Stomach (tissue), 8 donors: ENCODE measurements at regions not wholly inside any gene's neighbourhood (a gene's known extent, or its start where the extent isn't known, plus 50 kb on each side); places are given as distances from the start of the nearest gene placed in this dataset.

Experiments
- DNase-seq, 2 donors: peaks; one replicate each; pipeline versions ENCODE4 v3.0.0 to v3.0.0-alpha.2; 2013 to 2019
- H3K27ac ChIP-seq, 5 donors: fragments of 200-600 bp in 4 of 5; sonication (generic) in 4 of 5; one replicate each; pipeline ENCODE4 v1.5.1; 2013 to 2019; ENCODE audit warnings: mild to moderate bottlenecking in 1 of 5, moderate library complexity in 1 of 5
- H3K27me3 ChIP-seq, 3 donors: fragments of 200-600 bp; sonication (generic); one replicate each; pipeline ENCODE4 v1.5.1; 2017 to 2019; ENCODE audit warnings: mixed run types in 1 of 3
- H3K36me3 ChIP-seq, 4 donors: fragments of 200-600 bp; sonication (generic); 1 replicate in 3 of 4; 2 replicates in 1 of 4; pipeline ENCODE4 v1.5.1; 2016 to 2019
- H3K4me1 ChIP-seq, 4 donors: fragments of 200-600 bp; sonication (generic); one replicate each; pipeline ENCODE4 v1.5.1; 2016 to 2019
- H3K4me3 ChIP-seq, 4 donors: fragments of 200-600 bp; sonication (generic) in 3 of 4; one replicate each; pipeline ENCODE4 v1.5.1; 2016 to 2019; ENCODE audit warnings: mild to moderate bottlenecking in 1 of 4
- H3K9me3 ChIP-seq, 4 donors: fragments of 200-600 bp; sonication (generic); one replicate each; pipeline ENCODE4 v1.5.1; 2016 to 2019
- CTCF ChIP-seq, 7 experiments: fragments of 450-650 bp in 4 of 7; fragments of 200-600 bp in 3 of 7; sonication (generic) in 3 of 7; IDR thresholded peaks; one replicate each; pipeline ENCODE4 v1.5.1; 2016 to 2019; ENCODE audit warnings: antibody characterized with exemption in 7 of 7, control low read depth in 2 of 7, mild to moderate bottlenecking in 1 of 7
- EP300 ChIP-seq: sonication (generic); formaldehyde crosslinking; IDR thresholded peaks from one replicate; pipeline ENCODE4 v1.6.1; 2017; ENCODE audit warnings: antibody characterized with exemption
- POLR2A ChIP-seq, 4 donors: fragments of 450-650 bp; IDR thresholded peaks; one replicate each; pipeline ENCODE4 v1.6.1; 2016; ENCODE audit warnings: antibody characterized with exemption in 4 of 4, control low read depth in 2 of 4, mild to moderate bottlenecking in 1 of 4, moderate library complexity in 1 of 4
- POLR2AphosphoS5 ChIP-seq, 3 donors: sonication (generic); formaldehyde crosslinking; IDR thresholded peaks; one replicate each; pipeline ENCODE4 v1.6.1; 2016; ENCODE audit warnings: antibody characterized with exemption in 3 of 3
- WGBS, 5 donors: extraction: QIAGEN DNeasy Blood & Tissue Kit in 3 of 5; methylation state at CpG; one replicate each; pipeline versions ENCODE4 v1.1.5 to v1.1.7; 2013 to 2018; 5-methylcytosine and 5-hydroxymethylcytosine counted together
- intact Hi-C: fragments of 100-400 bp; cut with DNase I; formaldehyde crosslinking; loops from one replicate; pipeline ENCODE4 v1.15.1; 2023; ENCODE audit warnings: low total_unique reads
- donor health status: healthy with polysubstance abuse.
- donor health status: Bipolar disorder and iron deficiency.
- donor health status: healthy.

- WGBS, 5 donors = 87 to 100% (median 90%) methylated on average over 2 of the region's 2 CpGs
- TF ChIP-seq EP300 (no peak), POLR2AphosphoS5 (IDR thresholded peaks at IDR 0.05) (no peak), CTCF (IDR thresholded peaks at IDR 0.05) (no peak), POLR2A (IDR thresholded peaks at IDR 0.05) (no peak)
Observed at GRCh38 chr6:139498715-139499114, 124.3 kb upstream of the CITED2 start.

GRCh38 chr6:139497345-139497961 is 123.0 kb upstream of the CITED2 start:
- DNase-seq = no peak
- Histone ChIP-seq H3K27ac (no peak overlapping the region), H3K4me3 (no peak overlapping the region), H3K9me3 (no peaks in the 10 kb centered on the region), H3K36me3 (no peaks in the 10 kb centered on the region), H3K27me3 (no peaks in the 10 kb centered on the region), H3K4me1 (no peaks in the 10 kb centered on the region)
- TF ChIP-seq EP300 (no peak), POLR2AphosphoS5 (IDR thresholded peaks at IDR 0.05) (no peak), CTCF (IDR thresholded peaks at IDR 0.05) (no peak), POLR2A (IDR thresholded peaks at IDR 0.05) (no peak)
- intact Hi-C loops = no loop called here
- WGBS, 5 donors = 87 to 91% (median 88%) methylated on average over 8 of the region's 8 CpGs

More at GRCh38 chr6:139498715-139499114, 124.3 kb upstream of the CITED2 start:
- DNase-seq = no peak
- H3K36me3 ChIP-seq = no peaks in the 10 kb centered on the region
- H3K9me3 ChIP-seq = no peaks in the 10 kb centered on the region
- H3K4me3 ChIP-seq = no peak overlapping the region
- intact Hi-C loops = no loop called here
- no peaks in the 10 kb centered on the region for H3K27me3 ChIP-seq
- no peak overlapping the region for H3K27ac ChIP-seq
- H3K4me1 ChIP-seq = no peaks in the 10 kb centered on the region

GRCh38 chr6:139496654-139497344 is 122.4 kb upstream of the CITED2 start:
- 72 to 88% (median 81%) methylated on average over 3 of the region's 3 CpGs for WGBS, 5 donors
- Histone ChIP-seq H3K27ac (no peak overlapping the region), H3K4me3 (no peak overlapping the region), H3K4me1 (no peaks in the 10 kb centered on the region), H3K9me3 (no peaks in the 10 kb centered on the region), H3K27me3 (no peaks in the 10 kb centered on the region), H3K36me3 (no peaks in the 10 kb centered on the region)
- intact Hi-C loops = no loop called here
- TF ChIP-seq POLR2A (IDR thresholded peaks at IDR 0.05) = no peak
- TF ChIP-seq CTCF (IDR thresholded peaks at IDR 0.05) = no peak
- no peak for TF ChIP-seq EP300
- TF ChIP-seq POLR2AphosphoS5 (IDR thresholded peaks at IDR 0.05) = no peak
- no peak for DNase-seq

- no peak overlapping the region for H3K27ac ChIP-seq
- H3K4me1 ChIP-seq = peaks cover 0 to 4% (median 0%) of the 10 kb centered on the region in 4 donors
- no peaks in the 10 kb centered on the region for H3K36me3 ChIP-seq
- DNase-seq = no peak
- intact Hi-C loops = no loop called here
- H3K27me3 ChIP-seq = no peaks in the 10 kb centered on the region
- no peaks in the 10 kb centered on the region for H3K9me3 ChIP-seq
- WGBS, 5 donors = 87 to 92% (median 92%) methylated on average over 9 of the region's 9 CpGs
- H3K4me3 ChIP-seq = no peak overlapping the region
- TF ChIP-seq EP300 (no peak), CTCF (IDR thresholded peaks at IDR 0.05) (no peak)
Observed at GRCh38 chr6:139494376-139494990, 120.0 kb upstream of the CITED2 start.
